ENCODE measurements at regions not wholly inside any gene's neighbourhood (a gene's known extent, or its start where the extent isn't known, plus 50 kb on each side); places are given as distances from the start of the nearest gene placed in this dataset.
A peak's percentile ranks its signal among the peaks of the same experiment; 100 is the strongest.

DNA sequence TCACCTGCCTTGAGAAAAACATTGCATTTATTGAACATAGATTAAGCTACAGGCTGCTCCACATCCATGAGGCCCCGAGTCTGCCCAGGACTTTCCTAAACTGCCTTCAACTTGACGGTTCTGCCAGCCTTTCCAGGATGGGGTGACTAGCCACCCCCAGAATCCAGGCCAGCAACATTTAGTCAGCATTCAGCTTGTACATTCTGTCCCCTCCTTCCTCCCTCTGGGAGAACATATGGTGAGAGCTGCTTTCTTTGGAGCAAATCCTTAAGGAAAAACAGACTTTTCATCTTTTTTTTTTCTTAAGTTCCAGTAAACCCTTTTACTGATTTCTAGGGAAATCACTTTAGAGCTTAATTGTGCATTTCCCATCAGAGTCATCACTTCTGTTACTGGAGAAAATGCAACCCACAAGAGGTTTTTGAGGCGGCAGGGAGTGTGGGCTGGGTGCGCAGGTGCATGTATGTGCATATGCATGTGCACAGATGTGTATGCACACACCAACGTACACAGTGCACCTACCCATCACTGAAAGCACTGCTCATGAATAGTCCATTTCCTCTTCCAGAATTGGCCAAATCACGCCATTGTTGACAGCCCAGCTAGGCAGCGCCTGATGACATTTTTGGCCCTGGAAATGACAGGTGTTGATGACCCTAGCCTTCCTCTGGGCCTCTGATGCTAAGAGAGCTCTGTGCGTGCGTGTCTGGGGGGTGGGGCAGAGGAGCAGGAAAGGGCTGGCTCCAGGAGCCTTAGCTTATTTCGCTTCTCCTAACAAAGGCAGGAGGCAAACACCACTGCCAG lies 145.6 kb downstream of the HSD17B3 start:
- no peak for DNase-seq

DNA sequence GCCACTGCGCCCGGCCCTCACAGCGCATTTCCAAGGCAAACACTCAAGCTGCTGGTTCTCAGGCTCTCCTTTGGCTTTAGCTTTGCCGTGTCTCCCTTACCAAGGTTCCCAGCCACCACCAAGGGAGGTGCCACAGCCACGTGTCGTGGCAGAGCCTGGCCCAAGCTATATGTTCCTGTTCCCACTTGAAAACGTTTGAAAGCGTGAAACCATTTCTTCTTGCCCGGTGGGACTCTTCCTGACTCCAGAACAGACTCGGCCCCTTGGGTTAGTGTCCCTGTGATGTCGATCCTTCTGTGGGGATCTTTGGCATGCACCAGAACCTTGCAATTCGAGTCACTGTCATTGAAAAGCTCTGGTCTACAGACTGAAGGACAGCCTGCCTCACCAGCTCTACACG lies 147.9 kb downstream of the HSD17B3 start:
- DNase-seq = no peak

DNA sequence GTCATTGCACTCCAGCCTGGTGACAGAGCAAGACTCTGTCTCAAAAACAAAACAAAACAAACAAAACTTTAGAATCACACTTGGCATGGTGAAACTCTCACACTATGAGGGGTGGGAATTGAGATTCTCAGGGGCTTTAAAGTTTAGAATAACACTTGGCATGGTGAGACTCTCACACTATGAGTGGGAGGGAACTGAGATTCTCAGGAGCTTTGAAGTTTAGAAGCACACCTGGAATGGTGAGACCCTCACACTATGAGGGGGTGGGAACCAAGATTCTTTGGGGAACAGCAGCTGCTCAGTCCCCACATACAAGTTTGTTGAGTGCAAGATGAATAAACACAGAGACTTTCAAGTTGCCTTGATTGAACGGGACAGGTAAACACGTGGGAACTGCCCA lies 149.4 kb downstream of the HSD17B3 start:
- no peak for DNase-seq

DNA sequence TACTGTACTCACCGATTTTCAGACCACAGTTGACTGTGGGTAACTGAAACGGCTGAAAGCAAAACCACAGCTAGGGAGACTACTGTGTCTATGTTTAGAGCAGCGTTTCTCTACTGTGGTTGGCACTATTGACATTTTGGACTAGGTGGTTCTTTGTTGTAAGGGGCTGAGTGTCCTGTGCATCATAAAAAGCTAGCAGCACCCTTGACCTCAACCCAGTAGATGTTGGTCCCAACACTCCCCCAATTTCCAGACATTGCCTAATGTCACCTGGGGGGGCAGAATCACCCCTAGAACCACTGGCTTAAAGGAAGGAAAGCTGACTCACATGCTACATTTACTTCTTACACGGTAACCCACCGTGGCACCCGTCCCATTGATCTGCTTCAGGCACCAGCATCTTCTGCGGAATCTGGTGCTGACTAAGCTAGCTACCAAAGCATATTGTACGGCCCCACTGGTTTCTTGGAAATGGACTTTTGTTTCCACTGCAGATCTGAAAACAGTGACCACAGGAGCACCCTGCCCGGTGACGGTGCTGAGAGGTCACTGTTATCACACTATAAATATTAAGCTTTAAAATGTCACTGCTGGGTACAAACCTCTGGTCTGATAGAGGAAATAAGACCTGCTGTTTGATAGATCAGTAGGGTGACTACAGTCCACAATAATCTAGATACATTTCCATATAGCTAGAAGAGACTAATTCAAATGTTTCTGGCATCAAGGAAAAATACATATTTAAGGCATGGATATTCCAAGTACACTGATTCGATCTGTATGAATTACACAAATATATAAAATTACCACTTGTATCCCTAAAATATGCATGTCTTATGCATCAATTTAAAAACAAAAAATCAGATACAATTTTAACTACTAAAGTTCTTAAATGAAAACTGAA lies 151.4 kb downstream of the HSD17B3 start:
- peak; percentile 14 to 32 for DNase-seq

DNA sequence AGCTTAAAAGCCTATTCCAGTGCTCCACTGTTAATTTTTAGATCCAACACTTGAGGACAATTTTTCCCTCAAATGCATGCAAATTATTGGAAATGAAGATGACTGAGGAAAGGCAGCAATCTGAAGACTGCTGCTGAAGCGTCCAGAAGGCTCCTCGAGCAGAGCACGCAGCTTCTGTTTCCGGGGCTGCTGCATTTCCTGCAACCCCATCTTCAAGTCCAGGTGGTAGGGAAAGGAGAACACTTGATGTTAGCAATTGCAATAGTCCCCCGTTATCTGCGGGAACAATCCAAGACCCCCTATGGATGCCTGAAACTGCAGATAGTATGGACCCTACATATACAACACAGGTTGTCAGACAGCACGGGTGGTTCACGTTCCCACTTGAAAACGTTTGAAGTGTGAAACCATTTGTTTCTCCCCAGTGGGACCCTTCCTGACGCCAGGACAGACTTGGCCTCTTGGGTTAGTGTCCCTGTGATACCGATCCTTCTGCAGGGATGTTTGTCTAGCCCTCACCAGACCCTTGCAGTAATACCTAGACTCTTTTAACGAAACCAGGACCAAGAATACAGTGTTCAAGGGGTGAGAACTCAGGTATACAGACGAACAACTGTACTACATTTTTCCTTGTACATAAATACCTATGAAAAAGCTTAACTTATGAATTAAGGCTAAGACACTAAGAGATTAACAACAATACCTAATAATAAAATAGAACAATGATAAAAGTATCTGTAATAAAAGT lies 152.3 kb downstream of the HSD17B3 start:
- no peak for DNase-seq

DNA sequence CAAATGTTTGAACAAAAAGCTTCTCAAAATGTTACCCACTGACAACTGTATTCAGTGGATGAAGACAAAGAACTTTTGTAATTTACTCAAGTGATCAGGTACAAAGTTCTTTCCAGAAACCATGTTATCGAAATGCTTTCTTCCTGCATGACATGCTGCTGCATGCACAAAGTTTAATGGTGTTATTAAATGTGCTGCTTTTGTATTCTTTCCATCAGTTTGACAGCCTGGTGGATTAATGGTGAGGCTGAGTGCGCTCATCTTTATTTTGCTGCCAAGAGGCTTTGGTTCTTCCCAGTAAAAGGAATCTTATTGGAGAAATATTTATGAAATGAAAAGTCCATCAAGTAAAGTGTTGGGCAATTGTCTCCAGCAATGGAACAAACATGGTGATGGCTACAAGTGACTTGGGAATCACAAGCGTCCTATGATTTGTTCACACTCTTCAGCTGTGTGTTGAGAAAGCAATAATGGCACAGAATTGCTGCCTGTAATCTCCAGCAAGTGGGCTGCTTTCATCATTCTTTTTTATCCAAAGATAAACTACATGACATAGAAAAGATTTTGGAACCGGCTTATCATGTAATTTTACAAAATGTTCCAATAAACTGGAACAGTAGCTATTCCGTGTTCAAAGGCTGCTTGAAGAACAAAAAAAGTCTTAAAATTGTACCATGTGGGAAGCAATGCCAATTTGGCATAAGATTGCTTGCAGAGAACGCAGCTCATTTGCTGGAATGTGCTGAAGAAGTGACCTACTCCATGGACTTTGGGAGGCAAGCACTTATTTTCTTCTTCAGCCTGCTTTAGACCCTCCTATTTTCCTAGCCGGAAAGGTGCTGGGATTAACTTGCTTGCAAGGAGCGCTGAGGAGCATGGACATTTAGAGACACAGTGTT lies 153.1 kb downstream of the HSD17B3 start:
- DNase-seq = no peak

DNA sequence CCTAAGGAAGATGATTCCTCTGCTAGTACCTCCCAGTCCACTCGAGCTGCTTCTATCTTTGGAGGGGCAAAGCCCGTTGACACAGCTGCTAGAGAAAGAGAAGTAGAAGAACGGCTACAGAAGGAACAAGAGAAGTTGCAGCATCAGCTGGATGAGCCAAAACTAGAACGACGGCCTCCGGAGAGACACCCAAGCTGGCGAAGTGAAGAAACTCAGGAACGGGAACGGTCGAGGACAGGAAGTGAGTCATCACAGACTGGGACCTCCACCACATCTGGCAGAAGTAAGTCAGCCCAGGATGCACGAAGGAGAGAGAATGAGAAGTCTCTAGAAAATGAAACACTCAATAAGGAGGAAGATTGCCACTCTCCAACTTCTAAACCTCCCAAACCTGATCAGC lies 154.9 kb downstream of the HSD17B3 start:
- DNase-seq = peak in 1 of 2 donors; percentile 56

DNA sequence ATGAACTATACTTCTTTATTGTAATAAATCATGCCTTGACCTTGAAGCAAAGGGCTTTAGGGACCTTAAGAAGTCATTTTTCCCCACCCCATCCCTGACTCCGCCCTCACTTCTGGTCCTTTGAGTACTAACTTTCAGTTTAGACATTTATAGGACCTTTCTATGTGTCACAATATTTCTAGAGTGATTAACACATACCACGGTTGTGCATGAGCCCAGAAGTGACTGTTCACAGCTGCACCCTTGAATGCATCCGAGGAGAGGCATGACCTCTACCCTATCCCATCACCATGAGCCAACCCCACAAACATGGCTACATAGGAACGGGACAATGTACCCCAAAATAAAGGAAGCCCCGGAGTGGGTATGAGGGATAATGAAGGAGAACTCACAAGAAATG lies 160.3 kb downstream of the HSD17B3 start:
- peak in 1 of 2 donors; percentile 11 for DNase-seq

DNA sequence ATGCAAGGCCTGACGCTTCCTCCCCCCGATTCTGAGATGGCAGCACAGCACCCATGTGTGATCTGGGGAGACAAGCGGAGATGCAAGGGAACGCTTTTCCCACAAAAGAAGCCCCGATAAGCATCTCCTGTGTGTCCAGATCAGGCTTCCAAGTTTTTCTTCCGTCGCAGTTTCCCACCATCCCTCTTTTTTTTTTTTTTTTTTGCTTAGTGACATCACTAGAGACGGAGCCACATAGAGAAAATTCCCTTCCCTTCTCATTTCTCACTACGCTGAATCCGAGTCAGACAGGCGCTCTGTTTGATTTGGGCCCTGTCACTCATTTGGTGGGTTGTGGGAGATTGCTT lies 160.9 kb downstream of the HSD17B3 start:
- no peak for DNase-seq

DNA sequence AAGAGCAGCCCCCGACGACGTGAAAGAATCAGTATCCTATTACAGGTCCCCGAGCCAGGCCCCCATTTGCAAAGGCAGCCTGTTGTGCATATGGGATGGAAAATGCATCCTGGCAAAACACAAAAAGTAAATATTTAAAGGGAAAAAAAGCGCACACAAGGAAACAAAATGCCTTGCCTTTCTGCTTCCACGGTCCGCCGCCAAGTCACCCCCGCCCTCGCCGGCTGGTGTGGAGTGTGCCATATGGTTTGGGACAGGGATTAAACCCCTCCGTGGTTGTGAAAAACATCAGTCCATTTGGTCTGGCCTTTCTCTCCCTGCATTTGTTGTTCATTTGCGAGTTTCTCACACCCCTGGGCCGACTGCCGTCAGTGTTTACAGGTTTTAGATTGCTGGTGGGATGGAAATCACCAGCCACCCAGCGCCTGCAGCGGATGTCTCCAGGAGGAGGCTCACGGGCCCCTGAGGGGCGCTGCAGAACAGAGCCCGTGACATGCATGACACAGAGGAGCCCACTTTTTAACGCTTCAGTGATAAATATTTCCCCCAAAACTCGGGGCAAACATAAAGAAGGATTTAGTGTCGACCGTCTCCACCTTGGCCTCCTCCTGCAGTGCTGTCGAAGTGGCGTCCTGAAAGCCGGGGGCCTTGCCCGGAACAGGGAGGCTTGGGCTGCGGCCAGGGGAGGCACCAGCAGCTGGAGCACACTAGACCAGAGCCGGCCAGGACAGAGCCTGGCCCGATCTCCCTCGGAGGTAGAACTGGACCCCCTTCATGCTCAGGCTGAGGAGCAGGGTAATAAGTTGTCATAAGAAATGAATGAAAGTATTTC lies 161.5 kb downstream of the HSD17B3 start:
- DNase-seq = no peak

DNA sequence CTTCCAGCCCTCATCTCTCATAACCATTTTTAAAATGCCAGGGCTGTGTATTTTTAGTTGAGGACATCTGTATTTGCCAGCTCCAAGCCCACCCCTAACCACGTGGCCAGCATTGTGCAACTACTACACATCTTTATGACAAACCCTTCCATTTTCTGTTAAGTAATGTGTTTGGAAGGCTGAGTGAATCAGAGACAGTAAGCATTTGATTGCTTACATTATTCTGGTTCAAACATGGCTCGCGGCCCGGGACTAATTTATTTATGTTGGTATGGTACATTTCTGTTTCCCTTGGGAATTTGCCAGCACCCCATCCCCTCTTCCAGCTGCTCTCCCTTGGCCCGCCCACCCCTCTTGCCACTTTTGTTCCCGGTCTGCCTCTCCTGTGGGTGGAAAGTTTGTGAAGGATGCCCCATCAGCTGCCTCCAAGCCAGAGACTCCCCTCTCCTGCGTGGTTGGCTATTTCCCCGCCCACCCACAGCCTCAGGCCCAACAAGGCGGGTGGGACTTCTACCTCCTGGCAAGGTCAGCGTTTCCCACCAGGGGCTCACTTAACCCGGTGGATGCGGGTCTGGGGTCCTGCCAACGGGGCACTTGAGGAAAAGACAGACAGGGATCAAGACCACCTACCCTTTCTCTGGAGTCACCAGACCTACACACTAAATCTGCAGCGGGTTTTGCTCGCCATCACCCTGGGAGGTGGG lies 162.2 kb downstream of the HSD17B3 start:
- peak in 1 of 2 donors; percentile 12 for DNase-seq

DNA sequence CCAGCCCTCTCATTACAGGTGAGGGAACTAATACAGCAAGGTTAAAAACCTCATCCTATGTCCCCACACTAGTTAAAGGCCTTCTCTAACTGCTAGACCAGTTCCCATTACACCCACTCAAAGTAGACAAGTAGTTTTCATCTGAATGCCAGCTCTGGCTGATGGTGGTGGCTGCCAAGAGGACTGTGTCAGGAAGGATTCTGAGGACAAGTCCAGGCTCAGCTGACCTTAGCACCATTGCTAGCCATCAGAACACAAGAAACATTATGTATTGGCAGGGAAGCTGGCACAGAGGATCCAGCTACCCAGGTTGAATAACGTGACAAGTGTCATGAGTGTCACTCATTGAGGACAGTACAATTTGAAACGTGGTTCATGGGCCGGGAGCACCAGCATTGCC lies 163.4 kb downstream of the HSD17B3 start:
- DNase-seq = no peak

DNA sequence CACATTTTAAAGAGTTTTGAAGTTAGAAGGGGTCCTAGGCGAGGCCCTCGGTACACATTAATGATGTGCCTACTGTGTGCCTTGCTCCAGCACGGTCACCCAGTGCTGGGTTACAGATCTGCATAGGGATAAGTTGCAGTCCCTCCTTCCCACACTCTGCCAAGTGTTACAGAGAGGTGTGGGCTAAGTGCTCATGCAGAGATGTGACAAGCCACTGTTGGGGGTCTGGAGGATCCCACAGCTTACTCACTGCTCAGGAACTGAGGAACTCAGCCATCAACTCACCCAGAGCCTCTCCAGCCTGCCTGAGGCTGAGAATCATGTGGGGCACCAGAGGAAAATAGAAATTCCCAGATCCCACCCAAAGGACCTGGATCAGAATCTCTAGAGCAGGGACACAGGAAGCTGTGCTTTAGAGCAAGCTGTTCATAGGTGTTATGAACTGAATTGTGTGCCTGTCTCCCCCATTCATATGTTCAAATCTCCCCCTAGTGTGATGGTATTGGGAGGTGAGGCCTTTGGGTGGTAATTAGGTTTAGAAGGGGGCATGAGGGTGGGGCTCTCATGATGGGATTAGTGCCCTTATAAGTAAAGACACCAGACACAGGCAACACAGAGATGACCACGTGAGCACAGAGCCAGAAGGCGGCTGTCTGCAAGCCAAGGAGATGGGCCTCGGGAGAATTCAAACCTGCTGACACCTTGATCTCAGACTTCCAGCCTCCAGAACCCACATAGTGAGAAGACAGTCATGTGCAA lies 164.1 kb downstream of the HSD17B3 start:
- DNase-seq = no peak

DNA sequence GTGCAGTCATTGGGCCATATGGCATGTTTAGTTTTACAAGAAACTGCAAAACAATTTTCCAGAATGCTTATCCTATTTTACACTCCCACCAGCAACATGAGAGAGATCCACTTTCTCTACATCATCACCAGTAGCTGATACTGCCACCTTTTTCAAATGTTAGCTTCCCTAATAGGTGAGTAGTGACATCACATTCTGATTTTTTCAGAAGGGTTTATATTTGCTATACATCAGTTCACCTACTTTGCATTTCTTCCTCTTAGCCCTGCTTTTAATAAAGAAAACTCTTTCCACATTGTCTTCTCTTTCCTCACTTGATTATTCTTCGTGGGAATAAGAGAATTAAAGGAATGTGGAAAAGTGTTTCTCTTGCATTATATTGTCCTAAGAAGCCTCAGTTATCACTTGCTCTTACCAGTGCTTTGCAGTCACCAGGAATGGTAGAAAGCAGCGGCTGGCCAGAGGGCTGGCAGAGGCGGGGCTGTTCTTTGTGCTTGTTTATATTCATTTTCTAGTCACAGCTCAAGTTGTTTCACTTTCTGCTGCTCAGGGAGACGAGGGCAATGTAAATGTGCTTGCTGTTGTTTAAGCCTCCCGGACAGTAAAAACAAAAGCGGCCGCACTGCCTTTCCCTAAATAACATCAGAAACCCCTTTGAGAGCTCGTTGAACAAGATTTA lies 164.8 kb downstream of the HSD17B3 start:
- peak; percentile 11 to 17 for DNase-seq

DNA sequence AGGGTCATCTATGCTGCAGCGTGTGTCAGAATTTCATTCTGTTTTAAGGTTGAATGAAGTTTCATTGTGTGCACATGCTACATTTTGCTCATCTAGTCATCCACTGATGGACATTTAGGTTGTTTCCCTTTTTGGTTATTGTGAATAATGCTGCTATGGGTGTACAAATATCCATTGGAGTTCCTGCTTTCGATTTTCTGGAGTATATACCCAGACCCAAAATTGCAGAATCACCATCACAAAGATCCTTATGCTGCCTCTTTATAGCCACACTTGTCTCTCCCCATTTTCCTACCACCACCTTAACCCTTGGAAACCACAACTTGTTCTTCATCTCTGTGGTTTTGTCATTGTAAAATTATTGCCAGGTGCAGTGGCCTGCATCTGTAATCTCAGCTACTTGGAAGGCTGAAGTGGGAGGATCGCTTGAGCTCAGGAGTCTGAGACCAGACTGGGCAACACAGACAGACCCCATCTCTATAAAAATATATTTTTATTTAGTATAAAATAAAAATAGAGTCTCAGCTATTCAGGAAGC lies 166.2 kb downstream of the HSD17B3 start:
- no peak for DNase-seq

DNA sequence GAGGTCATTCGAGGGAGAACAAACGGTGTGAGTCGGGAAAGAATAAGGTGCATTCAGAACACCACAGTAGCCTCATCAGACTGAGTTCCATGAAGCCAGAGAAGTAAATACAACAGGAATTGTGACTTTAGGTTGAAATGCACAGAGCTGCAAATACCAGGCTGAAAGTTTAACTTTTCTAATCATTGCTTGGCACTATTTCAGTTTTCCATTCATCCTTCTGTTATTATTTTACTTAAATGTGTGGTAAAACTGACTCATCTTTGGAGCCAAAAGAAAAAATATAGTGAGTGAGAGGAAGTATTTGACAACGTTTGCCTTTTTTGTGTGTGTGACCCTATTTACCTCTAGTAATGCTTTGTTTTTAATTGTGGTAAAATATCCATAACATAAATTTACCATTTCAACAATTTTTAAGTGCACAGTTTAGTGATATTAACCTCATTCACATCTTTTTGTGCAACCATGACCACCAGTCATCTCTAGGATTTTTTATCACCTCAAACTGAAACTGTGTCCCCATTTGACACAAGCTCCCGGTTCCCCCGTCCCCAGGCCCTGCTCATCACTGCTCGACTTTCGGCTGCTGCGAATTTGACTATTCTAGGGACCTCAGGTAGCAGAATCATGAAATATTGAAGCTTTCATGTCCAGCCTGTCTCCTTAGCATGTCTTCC lies 166.8 kb downstream of the HSD17B3 start:
- no peak for DNase-seq

DNA sequence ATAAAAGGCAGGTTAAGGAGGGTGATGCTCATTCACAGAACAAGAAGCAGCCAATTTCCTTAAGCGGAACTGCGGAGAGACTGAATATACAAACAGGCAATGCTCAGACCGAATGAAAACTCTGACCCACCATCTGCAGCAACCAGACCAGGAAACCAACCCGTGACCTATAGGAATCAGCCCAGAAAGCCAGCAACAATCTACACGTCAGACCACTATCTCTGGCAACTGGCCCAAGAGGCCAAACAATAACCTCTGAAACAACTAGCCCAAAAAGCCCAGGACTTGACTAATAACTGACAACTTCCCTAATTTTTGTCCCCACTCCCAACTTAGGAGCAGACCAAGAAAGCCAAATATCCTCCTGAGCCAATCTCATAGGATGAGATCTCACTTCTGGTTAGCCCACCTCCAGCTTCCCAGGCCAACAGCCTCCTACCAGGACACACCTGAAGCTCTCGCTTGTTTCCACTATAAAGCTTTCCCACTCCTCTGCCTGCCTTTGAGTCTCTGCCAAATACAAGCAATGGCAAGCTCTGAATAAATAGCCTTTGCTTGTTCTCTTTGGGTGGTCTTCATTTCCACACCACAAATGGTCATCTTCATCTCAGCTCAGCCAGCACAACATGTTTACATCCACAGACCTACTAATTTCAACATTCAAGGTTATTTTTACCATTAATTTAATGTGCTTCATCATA lies 168.5 kb downstream of the HSD17B3 start:
- DNase-seq = no peak

DNA sequence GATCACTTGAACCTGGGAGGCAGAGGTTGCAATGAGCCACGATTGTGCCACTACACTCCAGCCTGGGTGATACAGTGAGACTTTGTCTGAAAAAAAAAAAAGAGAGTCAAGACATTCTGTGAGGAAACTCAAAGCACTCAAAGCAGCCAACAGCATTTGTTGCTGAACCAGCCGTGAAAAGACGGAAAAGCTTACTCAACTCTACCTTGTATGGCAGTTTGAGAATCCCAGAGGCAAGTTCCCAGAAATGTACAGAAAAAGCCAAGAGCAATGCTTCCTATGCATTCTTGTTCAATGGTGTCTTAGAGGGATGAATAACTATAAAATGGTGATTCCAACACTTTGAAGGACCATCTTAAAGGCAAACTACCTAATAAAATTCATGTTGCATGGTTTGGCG lies 170.2 kb downstream of the HSD17B3 start:
- DNase-seq = no peak

All from CD4-positive, alpha-beta T cell treated with Interleukin-1 beta for 1 hour (primary cell).